T47D (cell line): ENCODE measurements at regions not wholly inside any gene's neighbourhood (a gene's known extent, or its start where the extent isn't known, plus 50 kb on each side); places are given as distances from the start of the nearest gene placed in this dataset.

Experiments
- DNase-seq, 2 experiments: peaks; one replicate each; pipeline versions ENCODE4 v3.0.0 to v3.0.0-alpha.2; 2011 to 2012; ENCODE audit warnings: low read depth in 1 of 2, low spot score in 1 of 2
- JUND ChIP-seq: IDR thresholded peaks from 2 replicates; pipeline ENCODE4 v1.6.1; 2012; ENCODE audit warnings: low read depth
- in situ Hi-C: cut with HindIII; loops from 2 replicates; pipeline ENCODE4 v1.10.0; 2016; ENCODE audit warnings: low sequenced_read_pairs, low pct_unique_long_range_greater_than_20kb

- DNase-seq, result no peak
- no peak for TF ChIP-seq JUND
- in situ Hi-C loops, result no loop called here
Observed at GRCh38 chr1:4045397-4046010, 145.4 kb upstream of the C1orf174 start.

GRCh38 chr1:4046836-4047461 lies 146.9 kb upstream of the C1orf174 start:
- DNase-seq, result no peak
- in situ Hi-C loops, result no loop called here
- TF ChIP-seq JUND, result no peak

- no peak for DNase-seq
Observed at GRCh38 chr1:4047666-4048065, 147.6 kb upstream of the C1orf174 start.

GRCh38 chr1:4048076-4048475 lies 148.0 kb upstream of the C1orf174 start:
- in situ Hi-C loops, result no loop called here
- TF ChIP-seq JUND, result no peak
- DNase-seq, result peak in 1 of 2 experiments; percentile 6

More at GRCh38 chr1:4047666-4048065, 147.6 kb upstream of the C1orf174 start:
- TF ChIP-seq JUND, result no peak
- in situ Hi-C loops, result no loop called here

- in situ Hi-C loops, result no loop called here
- no peak for DNase-seq
- no peak for TF ChIP-seq JUND
Observed at GRCh38 chr1:4048921-4049320, 148.8 kb upstream of the C1orf174 start.

GRCh38 chr1:4050998-4051397 lies 150.9 kb upstream of the C1orf174 start:
- DNase-seq, result no peak
- TF ChIP-seq JUND, result no peak
- in situ Hi-C loops, result no loop called here

GRCh38 chr1:4052657-4053056 lies 152.6 kb upstream of the C1orf174 start:
- TF ChIP-seq JUND, result no peak
- in situ Hi-C loops, result no loop called here
- DNase-seq, result no peak

- in situ Hi-C loops, result no loop called here
- no peak for TF ChIP-seq JUND
- DNase-seq, result no peak
Observed at GRCh38 chr1:4053160-4053748, 153.2 kb upstream of the C1orf174 start.

- in situ Hi-C loops, result no loop called here
- no peak for DNase-seq
- TF ChIP-seq JUND, result no peak
Observed at GRCh38 chr1:4053774-4054173, 153.7 kb upstream of the C1orf174 start.

GRCh38 chr1:4055294-4055967 lies 155.4 kb upstream of the C1orf174 start:
- no peak for TF ChIP-seq JUND
- no peak for DNase-seq
- in situ Hi-C loops, result no loop called here

GRCh38 chr1:4056422-4056821 lies 156.3 kb upstream of the C1orf174 start:
- DNase-seq, result no peak
- in situ Hi-C loops, result no loop called here

GRCh38 chr1:4056989-4057388 lies 156.9 kb upstream of the C1orf174 start:
- no peak for TF ChIP-seq JUND
- in situ Hi-C loops, result no loop called here
- DNase-seq, result no peak

More at GRCh38 chr1:4056422-4056821, 156.3 kb upstream of the C1orf174 start:
- TF ChIP-seq JUND, result no peak

GRCh38 chr1:4057603-4058002 lies 157.5 kb upstream of the C1orf174 start:
- in situ Hi-C loops, result no loop called here
- no peak for DNase-seq
- TF ChIP-seq JUND, result no peak
